Endothelial cell of umbilical vein (primary cell): ENCODE measurements at regions not wholly inside any gene's neighbourhood (a gene's known extent, or its start where the extent isn't known, plus 50 kb on each side); places are given as distances from the start of the nearest gene placed in this dataset.

Experiments used
- BruUV-seq: library from RNA; stranded (reverse); fragments of 400-500 nt; replicated peaks from 2 replicates; lab custom pipeline; 2021; lab: Mats Ljungman, UMichigan
- CTCF ChIA-PET: fragments of 300-600, 350-600 bp; sonication (Branson Sonifier 250); formaldehyde crosslinking; loops from one replicate; lab custom pipeline; 2021; ENCODE audit warnings: antibody characterized with exemption, inconsistent platforms; lab: Charles Lee
- POLR2A ChIA-PET: fragments of 300-600, 350-600 bp; sonication (Branson Sonifier 250); formaldehyde crosslinking; loops from one replicate; lab custom pipeline; 2021; ENCODE audit warnings: antibody characterized with exemption, inconsistent platforms; lab: Charles Lee
- DNase-seq: peaks from one replicate; pipeline ENCODE4 v3.0.0-alpha.2; 2011; ENCODE audit warnings: low read depth, low spot score
- FAIRE-seq: peaks from 2 replicates; lab custom pipeline; 2011; peaks lifted over from hg19 to GRCh38; lab: Jason Lieb, UNC
- H2AFZ ChIP-seq: 2 replicates; pipeline ENCODE4 v1.6.0; 2012; ENCODE audit warnings: low read depth, low read length, control low read depth, inconsistent platforms
- H3K27ac ChIP-seq: 2 replicates; pipeline ENCODE4 v1.5.1; 2011; ENCODE audit warnings: low read depth, mild to moderate bottlenecking, control low read depth, low read length, moderate library complexity; ENCODE audit not compliant: insufficient read depth
- H3K27me3 ChIP-seq, 2 experiments: 2 replicates each; pipeline versions ENCODE4 v1.6.0 to v1.6.1; 2011; ENCODE audit warnings: low read length in 2 of 2, mixed read lengths in 1 of 2; ENCODE audit not compliant: control insufficient read depth in 2 of 2, insufficient read depth in 2 of 2
- H3K36me3 ChIP-seq, 2 experiments: 2 replicates in 1 of 2; 3 replicates in 1 of 2; pipeline ENCODE4 v1.5.1; 2011; ENCODE audit warnings: low read length in 2 of 2, mild to moderate bottlenecking in 1 of 2, moderate library complexity in 1 of 2; ENCODE audit not compliant: control insufficient read depth in 2 of 2, insufficient read depth in 2 of 2; ENCODE audit errors: extremely low read depth in 1 of 2
- H3K4me1 ChIP-seq: 3 replicates; pipeline ENCODE4 v1.5.1; 2011; ENCODE audit warnings: mild to moderate bottlenecking, low read length; ENCODE audit not compliant: control insufficient read depth, insufficient read depth; ENCODE audit errors: extremely low read depth
- H3K4me2 ChIP-seq: 2 replicates; pipeline ENCODE4 v1.6.1; 2011; ENCODE audit warnings: low read length, control low read depth, mixed read lengths; ENCODE audit not compliant: insufficient read depth
- H3K4me3 ChIP-seq, 3 experiments: fragments of 200-600 bp in 1 of 3; sonication (generic), shearing (Covaris generic) in 1 of 3; replicated peaks in 1 of 3; 2 replicates each; pipeline ENCODE4 v1.5.1; 2011 to 2016; ENCODE audit warnings: control low read depth in 3 of 3, low read length in 3 of 3, mild to moderate bottlenecking in 2 of 3, inconsistent platforms in 1 of 3, low read depth in 1 of 3, moderate library complexity in 1 of 3; ENCODE audit not compliant: insufficient read depth in 1 of 3
- H3K79me2 ChIP-seq: 2 replicates; pipeline ENCODE4 v1.6.0; 2012; ENCODE audit warnings: low read length, inconsistent platforms; ENCODE audit not compliant: control insufficient read depth, insufficient read depth
- H3K9ac ChIP-seq: replicated peaks from 2 replicates; pipeline ENCODE3; 2011; ENCODE audit warnings: low read length, control low read depth; ENCODE audit not compliant: insufficient read depth; ENCODE audit errors: extremely low read depth
- H3K9me1 ChIP-seq: replicated peaks from 3 replicates; pipeline ENCODE4 v1.6.0; 2011; ENCODE audit warnings: mild to moderate bottlenecking, low read length; ENCODE audit not compliant: control insufficient read depth, insufficient read depth; ENCODE audit errors: extremely low read depth
- H3K9me3 ChIP-seq: replicated peaks from 2 replicates; pipeline ENCODE4 v1.5.1; 2012; ENCODE audit warnings: low read length, inconsistent platforms; ENCODE audit not compliant: control insufficient read depth, insufficient read depth
- H4K20me1 ChIP-seq: replicated peaks from 2 replicates; pipeline ENCODE3; 2011; ENCODE audit warnings: mild to moderate bottlenecking, low read length; ENCODE audit not compliant: control insufficient read depth, insufficient read depth; ENCODE audit errors: extremely low read depth
- EZH2 ChIP-seq: IDR thresholded peaks from 2 replicates; pipeline ENCODE4 v1.6.1; 2012; ENCODE audit warnings: borderline replicate concordance, low read depth, mild to moderate bottlenecking, moderate library complexity, low read length, inconsistent platforms; ENCODE audit not compliant: severe bottlenecking
- FOS ChIP-seq: IDR thresholded peaks from 2 replicates; pipeline ENCODE4 v1.6.1; 2011; ENCODE audit warnings: mild to moderate bottlenecking, low read length, moderate library complexity, borderline replicate concordance; ENCODE audit not compliant: insufficient read depth
- GATA2 ChIP-seq: IDR thresholded peaks from 2 replicates; pipeline ENCODE4 v1.7.0; 2011; ENCODE audit warnings: low read depth, mild to moderate bottlenecking, moderate library complexity, mixed read lengths, low read length; ENCODE audit not compliant: insufficient read length, insufficient read depth
- JUN ChIP-seq: IDR thresholded peaks from 2 replicates; pipeline ENCODE4 v1.6.1; 2011; ENCODE audit warnings: borderline replicate concordance, low read depth; ENCODE audit not compliant: insufficient read length, insufficient read depth
- MYC ChIP-seq: IDR thresholded peaks from one replicate; pipeline ENCODE4 v1.6.1; 2011; ENCODE audit warnings: mild to moderate bottlenecking, low read depth, low read length
- POLR2A ChIP-seq: IDR thresholded peaks from 2 replicates; pipeline ENCODE4 v1.6.1; 2012; ENCODE audit warnings: low read depth, mild to moderate bottlenecking, control low read depth, low read length
- POLR2AphosphoS5 ChIP-seq: IDR thresholded peaks from 2 replicates; pipeline ENCODE4 v1.6.1; 2012; ENCODE audit warnings: low read depth, mild to moderate bottlenecking, control low read depth, low read length, moderate library complexity; ENCODE audit not compliant: insufficient read depth
- dilution Hi-C: fragments of 300-500 bp; cut with MboI; formaldehyde crosslinking; loops from one replicate; pipeline ENCODE4 v1.15.0; 2019; ENCODE audit warnings: low sequenced_read_pairs; ENCODE audit not compliant: extremely low pct_ligation_motif_present
- intact Hi-C: fragments of 100-400 bp; cut with micrococcal nuclease; formaldehyde crosslinking; loops from one replicate; pipeline ENCODE4 v1.10.0; 2022
- TF ChIP-seq, protein P1 (sequence below): IDR thresholded peaks from 2 replicates; pipeline ENCODE4 v1.6.1; 2011; ENCODE audit not compliant: insufficient read depth, insufficient read length
- TF ChIP-seq, protein P2 (sequence below), 2 donors: IDR thresholded peaks; 1 replicate in 1 of 2; 2 replicates in 1 of 2; pipeline ENCODE4 v1.5.1; 2011; ENCODE audit warnings: low read length in 2 of 2, mild to moderate bottlenecking in 2 of 2, moderate library complexity in 2 of 2, control low read depth in 1 of 2, inconsistent platforms in 1 of 2, low read depth in 1 of 2; ENCODE audit not compliant: insufficient read depth in 1 of 2; ENCODE audit errors: extremely low read depth in 1 of 2

DNA sequence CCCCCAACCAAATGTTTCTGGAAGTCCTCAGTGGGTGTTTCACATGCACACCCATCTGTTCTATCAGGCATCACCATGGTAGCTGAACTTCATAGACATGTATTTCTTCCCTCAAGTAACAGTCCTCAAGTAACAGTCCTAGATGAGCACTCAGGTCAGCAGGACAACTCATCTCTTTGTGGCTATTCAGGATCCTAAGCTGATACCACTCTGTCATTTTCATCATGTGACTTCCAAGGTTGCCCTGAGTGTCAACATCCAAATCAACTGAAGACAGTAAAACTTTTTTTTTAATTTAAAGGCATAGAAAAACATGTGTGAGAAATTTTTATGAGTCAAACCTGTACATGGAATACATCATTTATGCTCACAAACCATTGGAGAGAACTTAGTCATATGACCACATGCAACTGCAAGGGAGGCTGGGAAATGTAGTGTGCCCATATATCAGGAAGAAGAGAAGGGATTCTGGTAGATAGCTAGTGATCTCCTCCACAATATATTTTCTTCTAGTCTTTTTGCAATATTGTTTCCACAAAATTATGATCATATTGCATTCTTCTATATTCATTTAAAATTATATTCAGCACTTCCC, 64.2 kb upstream of the FST start:
- Histone ChIP-seq H2AFZ (no peak overlapping the region), H3K4me3 (no peak overlapping the region), H4K20me1 (no peaks in the 10 kb centered on the region), H3K27me3 (no peaks in the 10 kb centered on the region), H3K9ac (no peak overlapping the region), H3K9me3 (no peaks in the 10 kb centered on the region), H3K4me1 (peaks cover 18% of the 10 kb centered on the region), H3K36me3 (no peaks in the 10 kb centered on the region), H3K27ac (no peak overlapping the region), H3K9me1 (no peaks in the 10 kb centered on the region), H3K79me2 (no peaks in the 10 kb centered on the region), H3K4me2 (no peak overlapping the region)
- intact Hi-C loops, result no loop called here
- no peak for FAIRE-seq
- no peak for DNase-seq
- dilution Hi-C loops, result no loop called here
- ChIA-PET POLR2A (no interaction called here), CTCF (no interaction called here)
- TF ChIP-seq, protein P1, sequence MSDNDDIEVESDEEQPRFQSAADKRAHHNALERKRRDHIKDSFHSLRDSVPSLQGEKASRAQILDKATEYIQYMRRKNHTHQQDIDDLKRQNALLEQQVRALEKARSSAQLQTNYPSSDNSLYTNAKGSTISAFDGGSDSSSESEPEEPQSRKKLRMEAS, result no peak
- TF ChIP-seq POLR2A, result no peak
- no peak for TF ChIP-seq FOS
- no peak for TF ChIP-seq MYC
- TF ChIP-seq GATA2, result no peak
- no peak for TF ChIP-seq POLR2AphosphoS5
- TF ChIP-seq JUN, result no peak
- no peak for TF ChIP-seq EZH2
- no TSS peak for BruUV-seq

DNA sequence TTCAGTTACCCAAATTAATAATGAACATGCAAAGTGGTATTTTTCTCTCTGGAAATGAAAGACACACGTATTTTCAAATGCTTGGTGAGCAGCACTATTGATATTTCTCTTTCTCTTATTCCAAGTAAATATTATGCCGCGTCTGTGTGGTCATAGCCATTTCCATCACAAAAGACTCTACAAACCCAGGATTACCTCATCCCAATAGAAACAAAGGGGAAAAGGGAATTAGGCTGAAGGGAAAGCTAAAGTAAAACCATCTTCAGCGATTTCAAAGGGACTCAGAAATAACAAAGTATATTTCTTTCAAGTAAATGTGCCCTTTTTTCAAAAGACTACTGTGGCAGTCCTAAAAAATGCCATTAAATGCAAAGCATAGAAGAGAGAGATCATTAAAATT, 62.0 kb upstream of the FST start:
- Histone ChIP-seq H2AFZ (peak overlapping the region; percentile 53), H3K9me3 (no peaks in the 10 kb centered on the region), H3K4me3 (peak overlapping the region in 1 of 3 experiments; percentile 23), H4K20me1 (no peaks in the 10 kb centered on the region), H3K27me3 (no peaks in the 10 kb centered on the region), H3K4me2 (peak overlapping the region; percentile 76), H3K9ac (peak overlapping the region; percentile 56), H3K4me1 (peaks cover 18% of the 10 kb centered on the region), H3K79me2 (no peaks in the 10 kb centered on the region), H3K36me3 (no peaks in the 10 kb centered on the region), H3K27ac (peak overlapping the region; percentile 79), H3K9me1 (no peaks in the 10 kb centered on the region)
- no peak for FAIRE-seq
- no peak for DNase-seq
- BruUV-seq, result TSS peak; percentile 94
- ChIA-PET POLR2A (no interaction called here), CTCF (interaction anchor here (0.9 to 1.8 kb wide), 4 partner anchors 12 to 156 kb away, joined by 3 to 9 read pairs (median 5); no protein-coding TSS in a partner anchor)
- dilution Hi-C loops, result no loop called here
- intact Hi-C loops, result no loop called here
- no peak for TF ChIP-seq MYC
- no peak for TF ChIP-seq EZH2
- no peak for TF ChIP-seq FOS
- no peak for TF ChIP-seq JUN
- TF ChIP-seq, protein P1, result no peak
- TF ChIP-seq, protein P2, sequence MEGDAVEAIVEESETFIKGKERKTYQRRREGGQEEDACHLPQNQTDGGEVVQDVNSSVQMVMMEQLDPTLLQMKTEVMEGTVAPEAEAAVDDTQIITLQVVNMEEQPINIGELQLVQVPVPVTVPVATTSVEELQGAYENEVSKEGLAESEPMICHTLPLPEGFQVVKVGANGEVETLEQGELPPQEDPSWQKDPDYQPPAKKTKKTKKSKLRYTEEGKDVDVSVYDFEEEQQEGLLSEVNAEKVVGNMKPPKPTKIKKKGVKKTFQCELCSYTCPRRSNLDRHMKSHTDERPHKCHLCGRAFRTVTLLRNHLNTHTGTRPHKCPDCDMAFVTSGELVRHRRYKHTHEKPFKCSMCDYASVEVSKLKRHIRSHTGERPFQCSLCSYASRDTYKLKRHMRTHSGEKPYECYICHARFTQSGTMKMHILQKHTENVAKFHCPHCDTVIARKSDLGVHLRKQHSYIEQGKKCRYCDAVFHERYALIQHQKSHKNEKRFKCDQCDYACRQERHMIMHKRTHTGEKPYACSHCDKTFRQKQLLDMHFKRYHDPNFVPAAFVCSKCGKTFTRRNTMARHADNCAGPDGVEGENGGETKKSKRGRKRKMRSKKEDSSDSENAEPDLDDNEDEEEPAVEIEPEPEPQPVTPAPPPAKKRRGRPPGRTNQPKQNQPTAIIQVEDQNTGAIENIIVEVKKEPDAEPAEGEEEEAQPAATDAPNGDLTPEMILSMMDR (IDR thresholded peaks at IDR 0.05; ENCODE audit: extremely low read depth in 1 of 2, insufficient read depth in 1 of 2, low read depth in 1 of 2, low read length in 2 of 2), result no peak
- TF ChIP-seq POLR2AphosphoS5, result no peak
- TF ChIP-seq POLR2A, result no peak
- TF ChIP-seq GATA2, result no peak
